ENCODE measurements at regions not wholly inside any gene's neighbourhood (a gene's known extent, or its start where the extent isn't known, plus 50 kb on each side); places are given as distances from the start of the nearest gene placed in this dataset.

- DNase-seq (ENCODE audit: low spot score) = no peak
Observed at GRCh38 chr1:81149649-81150325, 650.9 kb upstream of the ADGRL2 start.

DNA sequence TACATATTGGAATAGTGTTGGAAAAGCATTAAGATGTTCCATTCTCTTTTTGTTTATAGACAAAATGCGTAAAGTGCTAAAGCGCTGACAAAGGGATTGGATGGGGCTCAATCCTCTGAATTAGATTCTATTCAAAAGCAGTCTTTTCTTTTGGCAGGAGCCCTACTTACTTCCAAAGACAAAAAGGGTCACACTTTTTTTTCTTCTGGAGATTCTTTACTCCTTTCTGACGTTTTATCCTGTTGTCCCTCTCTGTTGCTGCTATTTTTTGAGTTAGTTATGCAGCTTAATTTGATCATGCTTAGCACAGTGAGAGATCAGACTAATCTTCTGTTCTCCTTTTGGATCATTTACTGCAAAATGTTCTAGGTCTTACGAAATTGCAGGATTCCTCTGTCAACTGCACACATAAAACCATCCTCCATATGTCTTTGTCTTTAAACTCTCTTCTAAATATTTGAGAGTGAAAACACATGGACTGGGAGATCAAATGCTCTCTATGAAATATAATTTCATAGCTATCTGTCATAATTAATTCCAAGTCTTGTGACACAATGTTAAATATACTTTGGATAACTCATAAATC lies 656.4 kb upstream of the ADGRL2 start:
- no peak for DNase-seq (ENCODE audit: low spot score)

DNA sequence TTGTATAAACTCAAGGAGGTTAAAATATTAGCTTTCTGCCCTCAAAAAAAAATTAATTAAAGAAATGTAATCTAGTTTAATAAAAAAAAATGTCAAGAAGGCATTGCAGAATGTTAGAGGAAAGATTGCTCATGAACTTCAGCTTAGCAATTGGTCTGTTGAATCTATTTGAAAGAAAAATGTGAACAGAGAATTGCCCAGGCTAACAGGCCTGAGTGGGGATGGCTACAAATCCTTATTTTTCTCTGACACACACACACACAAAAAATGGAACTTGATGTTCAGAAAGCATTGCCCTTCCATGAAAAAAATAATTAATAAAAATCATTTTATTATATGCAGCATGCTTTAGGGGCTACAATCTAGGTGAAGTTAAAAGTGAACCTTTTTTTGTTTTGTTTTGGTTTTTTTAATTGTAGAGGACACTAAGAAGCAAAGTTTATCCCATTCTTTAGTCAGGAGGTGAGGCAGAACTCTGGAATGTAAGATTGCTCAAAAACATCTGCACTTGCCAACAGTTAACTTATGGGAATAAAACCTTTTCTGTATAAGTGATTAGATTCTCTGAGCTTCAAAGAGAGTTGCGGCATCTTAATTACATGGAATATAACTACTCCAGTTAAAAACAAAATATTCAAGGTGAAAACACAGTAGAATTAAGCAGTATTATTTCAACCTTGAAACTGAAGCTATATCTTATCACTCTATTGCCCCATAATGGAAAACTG lies 658.5 kb upstream of the ADGRL2 start:
- DNase-seq (ENCODE audit: low spot score) = no peak

DNA sequence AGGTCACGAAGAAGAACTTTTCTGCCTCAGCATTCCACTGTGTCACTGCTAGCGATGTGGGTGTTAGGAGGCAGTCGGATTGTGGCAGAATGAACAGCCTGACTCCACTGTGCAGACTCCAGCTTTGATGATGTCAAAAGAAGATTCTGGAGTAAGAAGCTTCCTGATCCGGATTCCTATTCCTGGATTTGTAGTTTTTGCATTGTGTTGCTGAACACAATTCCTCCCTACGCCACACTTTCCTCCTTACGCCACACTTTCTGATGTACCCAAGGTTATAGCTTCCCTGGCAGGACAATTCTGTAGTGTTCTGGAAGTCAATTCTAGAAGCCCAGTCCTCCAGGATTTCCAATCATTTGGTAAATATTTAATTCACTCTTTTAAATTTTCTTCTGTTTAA lies 665.2 kb upstream of the ADGRL2 start:
- DNase-seq (ENCODE audit: low spot score) = no peak

DNA sequence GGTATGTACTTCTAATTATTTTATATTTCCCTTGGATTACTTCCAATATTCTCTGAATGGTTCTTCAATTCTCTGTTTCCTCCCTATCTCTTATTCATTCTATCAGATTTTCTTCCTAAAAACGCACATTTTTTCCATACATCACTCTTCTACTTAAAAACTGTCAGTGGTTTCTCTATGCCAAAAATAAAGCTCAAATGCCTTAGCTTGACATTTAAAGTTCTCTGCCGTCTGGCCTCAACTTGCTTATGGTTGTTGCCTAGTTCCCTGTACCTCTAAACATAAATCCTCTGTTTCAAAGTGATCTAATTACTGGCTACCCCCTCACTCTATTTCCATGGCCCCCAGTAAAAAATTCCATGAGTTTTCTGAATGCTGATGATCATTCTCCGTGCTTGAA lies 671.0 kb upstream of the ADGRL2 start:
- no peak for DNase-seq (ENCODE audit: low spot score)

DNA sequence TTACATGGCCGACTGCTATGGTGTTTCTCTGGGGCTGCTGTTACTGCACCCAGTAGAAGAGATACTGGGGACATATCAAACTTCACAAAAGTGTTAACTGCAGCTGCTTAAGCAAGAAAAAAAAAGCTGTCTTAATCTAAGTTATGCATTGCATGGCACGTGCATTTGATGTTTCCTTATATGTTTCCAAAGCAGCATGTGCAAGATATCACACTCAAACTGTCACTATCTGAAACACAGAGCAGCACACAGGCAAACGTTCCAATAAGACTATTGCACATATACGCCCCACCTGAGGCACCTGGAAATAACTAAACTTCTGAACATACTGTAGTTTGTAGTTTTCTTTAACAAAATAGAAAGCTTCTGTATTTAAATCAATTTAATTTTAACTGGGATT lies 671.4 kb upstream of the ADGRL2 start:
- DNase-seq (ENCODE audit: low spot score) = no peak

DNA sequence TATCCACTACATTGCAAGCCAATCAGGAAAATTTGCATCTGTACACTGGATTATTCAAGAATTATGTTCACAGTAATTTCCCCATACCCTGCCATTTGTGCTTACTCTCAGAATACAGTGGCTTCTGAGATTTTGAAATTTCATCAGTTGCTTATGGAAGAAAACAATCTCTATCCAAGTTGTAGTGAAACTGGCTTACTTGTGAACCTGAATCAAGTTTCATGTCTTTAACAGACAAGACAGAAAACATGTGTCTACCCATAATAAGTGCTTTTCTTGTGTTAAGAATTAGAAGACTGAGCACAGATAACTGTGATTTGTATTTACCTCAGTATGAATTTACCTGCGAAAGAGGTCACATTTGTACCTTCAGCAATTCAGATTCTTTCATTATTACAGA lies 672.7 kb upstream of the ADGRL2 start:
- DNase-seq (ENCODE audit: low spot score) = no peak

DNA sequence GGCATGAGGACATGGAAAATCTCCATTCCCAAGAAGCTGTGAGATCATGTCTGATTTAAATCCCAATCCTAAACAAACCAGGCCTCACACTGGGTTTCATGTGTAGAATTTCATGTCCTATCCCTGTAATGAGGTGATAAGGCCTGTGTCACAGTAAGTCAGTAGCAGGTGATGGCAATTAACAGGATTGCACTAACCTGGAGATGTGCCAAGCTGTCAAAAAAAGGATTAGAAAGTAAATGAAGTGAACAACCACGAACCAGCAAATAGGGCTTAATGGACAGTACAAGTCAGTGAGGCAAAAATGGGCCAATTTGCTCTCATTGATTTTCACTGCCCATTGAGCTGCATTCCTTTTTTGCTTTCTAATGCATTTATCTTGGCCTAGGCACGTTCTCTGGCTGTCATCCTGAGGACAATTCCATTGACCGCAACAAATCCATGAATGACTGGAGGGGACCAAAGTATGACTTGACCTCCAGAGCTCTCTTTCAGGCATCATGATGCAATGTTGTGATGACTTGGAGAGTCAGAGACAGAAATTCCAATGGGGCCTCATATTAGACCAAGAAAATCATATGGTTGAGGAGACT lies 673.6 kb upstream of the ADGRL2 start:
- DNase-seq (ENCODE audit: low spot score) = no peak

DNA sequence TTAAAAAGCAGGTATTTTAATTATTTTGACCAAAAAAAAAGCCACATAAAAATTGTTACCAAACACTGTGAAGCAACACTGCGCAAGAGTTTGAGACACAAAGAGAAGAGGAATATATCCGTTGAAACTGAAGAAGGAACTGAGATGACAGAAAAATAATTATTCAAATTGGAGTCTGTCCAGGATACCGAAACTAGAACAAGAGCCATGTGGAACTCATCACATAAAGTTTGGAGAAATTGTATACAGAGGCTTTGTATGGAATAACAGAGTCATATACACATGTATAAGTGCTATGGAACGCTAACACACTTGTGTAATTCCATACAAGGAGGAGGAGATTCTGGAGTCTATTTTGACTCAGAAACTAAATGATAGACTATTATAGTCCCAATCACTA lies 675.1 kb upstream of the ADGRL2 start:
- DNase-seq (ENCODE audit: low spot score) = no peak

- no peak for DNase-seq (ENCODE audit: low spot score)
Observed at GRCh38 chr1:81121306-81121705, 679.4 kb upstream of the ADGRL2 start.

- no peak for DNase-seq (ENCODE audit: low spot score)
Observed at GRCh38 chr1:81119319-81119718, 681.4 kb upstream of the ADGRL2 start.

DNA sequence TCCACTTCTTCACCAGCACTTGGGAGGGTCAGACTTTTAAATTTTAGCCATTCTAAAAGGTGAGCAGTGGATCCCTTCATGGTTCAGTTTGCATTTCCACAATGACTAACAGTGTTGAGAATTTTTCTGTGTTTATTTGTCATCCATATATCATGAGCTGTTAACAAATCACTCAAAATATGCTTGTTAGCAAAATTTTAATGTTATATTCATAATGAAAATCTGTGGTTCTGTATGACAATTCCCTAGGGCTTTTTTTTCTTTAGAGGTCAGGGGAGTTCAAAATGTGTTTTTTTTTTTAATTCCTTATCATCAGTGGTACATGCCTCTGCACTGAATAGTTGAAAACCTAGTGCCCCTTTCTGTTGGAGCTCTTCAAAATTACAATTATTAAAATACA lies 682.2 kb upstream of the ADGRL2 start:
- DNase-seq (ENCODE audit: low spot score) = no peak

DNA sequence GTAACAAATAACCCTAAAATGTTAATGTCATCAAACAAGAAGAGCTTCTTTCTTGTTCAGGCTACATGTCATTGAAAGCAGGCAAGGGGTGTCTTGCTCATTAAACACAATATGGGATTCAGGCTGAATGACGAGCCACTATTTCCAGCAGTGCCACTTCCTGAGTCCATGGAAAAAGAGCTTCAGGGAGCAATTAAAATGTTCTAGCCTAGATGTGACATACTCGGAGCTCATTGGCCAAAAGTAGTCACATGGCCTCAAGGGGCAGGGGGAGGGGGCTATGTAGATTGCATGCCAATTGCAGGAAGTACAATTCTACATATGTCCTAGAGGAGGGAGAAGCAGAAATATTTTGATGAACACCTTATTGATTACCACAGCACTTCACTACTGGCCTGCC lies 685.3 kb upstream of the ADGRL2 start:
- no peak for DNase-seq (ENCODE audit: low spot score)

- no peak for DNase-seq (ENCODE audit: low spot score)
Observed at GRCh38 chr1:81114191-81114590, 686.5 kb upstream of the ADGRL2 start.

GRCh38 chr1:81113688-81114087 lies 687.0 kb upstream of the ADGRL2 start:
- DNase-seq (ENCODE audit: low spot score) = no peak

GRCh38 chr1:81111818-81112217 lies 688.9 kb upstream of the ADGRL2 start:
- DNase-seq (ENCODE audit: low spot score) = no peak

GRCh38 chr1:81109038-81109437 lies 691.7 kb upstream of the ADGRL2 start:
- DNase-seq (ENCODE audit: low spot score) = no peak

GRCh38 chr1:81097860-81098259 lies 702.9 kb upstream of the ADGRL2 start:
- DNase-seq (ENCODE audit: low spot score) = no peak

- DNase-seq (ENCODE audit: low spot score) = no peak
Observed at GRCh38 chr1:81073580-81073979, 727.2 kb upstream of the ADGRL2 start.

GRCh38 chr1:81071969-81072753 lies 728.6 kb upstream of the ADGRL2 start:
- no peak for DNase-seq (ENCODE audit: low spot score)

GRCh38 chr1:81071072-81071858 lies 729.5 kb upstream of the ADGRL2 start:
- no peak for DNase-seq (ENCODE audit: low spot score)

DNA sequence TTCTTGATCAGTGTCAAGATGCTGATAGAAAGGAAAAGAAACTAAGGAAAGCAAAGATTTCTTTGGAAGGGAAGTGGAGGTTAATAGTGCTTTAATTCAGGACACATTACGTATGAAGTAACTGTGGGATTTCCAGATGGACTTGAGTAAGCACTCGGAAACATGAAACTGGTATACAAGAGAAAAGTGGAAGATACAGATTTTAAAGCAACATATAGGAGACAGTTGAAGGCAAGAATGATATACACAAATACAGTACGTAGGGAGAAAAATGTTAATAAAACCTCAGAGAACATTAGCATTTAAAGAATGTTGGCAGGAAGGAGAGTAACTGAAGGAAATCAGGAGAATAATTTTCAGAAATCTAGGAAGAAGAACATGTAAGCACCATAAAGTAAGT lies 730.9 kb upstream of the ADGRL2 start:
- DNase-seq (ENCODE audit: low spot score) = no peak

All from Ammon's horn (tissue), 1 donor.